ENCODE measurements at regions not wholly inside any gene's neighbourhood (a gene's known extent, or its start where the extent isn't known, plus 50 kb on each side); places are given as distances from the start of the nearest gene placed in this dataset.

- H3K9me1 ChIP-seq (replicated peaks; ENCODE audit: control insufficient read depth, extremely low read depth, insufficient read depth, low read length), result no peaks in the 10 kb centered on the region
- no peaks in the 10 kb centered on the region for H4K20me1 ChIP-seq (replicated peaks; ENCODE audit: control insufficient read depth, extremely low read depth, insufficient read depth, low read length)
- POLR2A ChIA-PET, result no interaction called here
- no peak overlapping the region for H2AFZ ChIP-seq (ENCODE audit: low read depth, low read length)
- DNase-seq (ENCODE audit: low read depth, low spot score) (no peak), FAIRE-seq (no peak)
- H3K79me2 ChIP-seq (ENCODE audit: control insufficient read depth, insufficient read depth, low read length), result no peaks in the 10 kb centered on the region
- CTCF ChIA-PET, result no interaction called here
- no peak overlapping the region for H3K27ac ChIP-seq (ENCODE audit: insufficient read depth, low read depth, low read length)
- TF ChIP-seq JUN (IDR thresholded peaks at IDR 0.05; ENCODE audit: borderline replicate concordance, insufficient read depth, insufficient read length, low read depth) (no peak), MYC (IDR thresholded peaks at IDR 0.05; ENCODE audit: low read depth, low read length) (no peak), MAX (IDR thresholded peaks at IDR 0.05; ENCODE audit: insufficient read depth, insufficient read length) (no peak), POLR2A (IDR thresholded peaks at IDR 0.05; ENCODE audit: low read depth, low read length) (no peak), POLR2AphosphoS5 (IDR thresholded peaks at IDR 0.05; ENCODE audit: insufficient read depth, low read depth, low read length) (no peak), EZH2 (IDR thresholded peaks at IDR 0.05; ENCODE audit: borderline replicate concordance, low read depth, low read length, severe bottlenecking) (no peak), FOS (IDR thresholded peaks at IDR 0.05; ENCODE audit: borderline replicate concordance, insufficient read depth, low read length) (no peak), GATA2 (IDR thresholded peaks at IDR 0.05; ENCODE audit: insufficient read depth, insufficient read length, low read depth, low read length) (no peak), CTCF (IDR thresholded peaks at IDR 0.05; ENCODE audit: extremely low read depth in 1 of 2, insufficient read depth in 1 of 2, low read depth in 1 of 2, low read length in 2 of 2) (no peak)
- H3K4me3 ChIP-seq (replicated peaks in 1 of 3; ENCODE audit: insufficient read depth in 1 of 3, low read depth in 1 of 3, low read length in 3 of 3), result no peak overlapping the region
- peaks cover 2 to 5% of the 10 kb centered on the region in 2 experiments for H3K27me3 ChIP-seq (ENCODE audit: control insufficient read depth in 2 of 2, insufficient read depth in 2 of 2, low read length in 2 of 2)
- dilution Hi-C loops (cut with MboI; ENCODE audit: extremely low pct_ligation_motif_present, low sequenced_read_pairs) (no loop called here), intact Hi-C loops (cut with micrococcal nuclease) (no loop called here)
- no peaks in the 10 kb centered on the region for H3K4me1 ChIP-seq (ENCODE audit: control insufficient read depth, extremely low read depth, insufficient read depth, low read length)
- H3K36me3 ChIP-seq (ENCODE audit: control insufficient read depth in 2 of 2, extremely low read depth in 1 of 2, insufficient read depth in 2 of 2, low read length in 2 of 2), result no peaks in the 10 kb centered on the region
- no peak overlapping the region for H3K9ac ChIP-seq (replicated peaks; ENCODE audit: extremely low read depth, insufficient read depth, low read length)
- H3K4me2 ChIP-seq (ENCODE audit: insufficient read depth, low read length), result no peak overlapping the region
- no peaks in the 10 kb centered on the region for H3K9me3 ChIP-seq (replicated peaks; ENCODE audit: control insufficient read depth, insufficient read depth, low read length)
- BruUV-seq (replicated peaks), result no TSS peak
These were observed 182.6 kb upstream of the FZD8 start for GRCh38 chr10:35824704-35825103.

All from endothelial cell of umbilical vein (primary cell).